ENCODE measurements at regions not wholly inside any gene's neighbourhood (a gene's known extent, or its start where the extent isn't known, plus 50 kb on each side); places are given as distances from the start of the nearest gene placed in this dataset.
"Not testable (repeated sequence)": the region's sequence is repeated elsewhere in the genome, so short reads cannot be mapped to it uniquely, and the experiment has no call there.

DNA sequence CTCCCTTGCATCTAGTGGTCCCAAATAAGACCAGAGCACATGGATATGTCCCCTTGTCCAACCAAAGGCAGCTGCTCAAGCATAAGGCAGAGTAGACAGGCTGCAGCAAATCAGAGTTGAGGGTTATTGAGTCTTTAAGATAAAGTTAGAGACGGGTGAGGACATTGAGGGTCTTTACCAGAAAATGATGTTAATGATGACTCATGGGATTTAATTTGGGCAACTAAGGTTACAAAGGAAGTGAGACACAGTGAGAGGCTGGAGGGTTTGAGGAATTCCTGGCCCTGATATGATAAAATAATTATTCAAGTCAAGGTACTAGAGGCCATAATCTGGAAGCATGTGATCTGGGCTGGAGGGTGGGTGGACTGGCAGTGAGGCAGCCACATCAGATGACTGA, 133.6 kb downstream of the ALDH8A1 start:
- no peak for DNase-seq (ENCODE audit: low spot score)
- TF ChIP-seq, protein P1, sequence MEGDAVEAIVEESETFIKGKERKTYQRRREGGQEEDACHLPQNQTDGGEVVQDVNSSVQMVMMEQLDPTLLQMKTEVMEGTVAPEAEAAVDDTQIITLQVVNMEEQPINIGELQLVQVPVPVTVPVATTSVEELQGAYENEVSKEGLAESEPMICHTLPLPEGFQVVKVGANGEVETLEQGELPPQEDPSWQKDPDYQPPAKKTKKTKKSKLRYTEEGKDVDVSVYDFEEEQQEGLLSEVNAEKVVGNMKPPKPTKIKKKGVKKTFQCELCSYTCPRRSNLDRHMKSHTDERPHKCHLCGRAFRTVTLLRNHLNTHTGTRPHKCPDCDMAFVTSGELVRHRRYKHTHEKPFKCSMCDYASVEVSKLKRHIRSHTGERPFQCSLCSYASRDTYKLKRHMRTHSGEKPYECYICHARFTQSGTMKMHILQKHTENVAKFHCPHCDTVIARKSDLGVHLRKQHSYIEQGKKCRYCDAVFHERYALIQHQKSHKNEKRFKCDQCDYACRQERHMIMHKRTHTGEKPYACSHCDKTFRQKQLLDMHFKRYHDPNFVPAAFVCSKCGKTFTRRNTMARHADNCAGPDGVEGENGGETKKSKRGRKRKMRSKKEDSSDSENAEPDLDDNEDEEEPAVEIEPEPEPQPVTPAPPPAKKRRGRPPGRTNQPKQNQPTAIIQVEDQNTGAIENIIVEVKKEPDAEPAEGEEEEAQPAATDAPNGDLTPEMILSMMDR (IDR thresholded peaks at IDR 0.05; ENCODE audit: extremely low read depth, missing control alignments) = no peak

DNA sequence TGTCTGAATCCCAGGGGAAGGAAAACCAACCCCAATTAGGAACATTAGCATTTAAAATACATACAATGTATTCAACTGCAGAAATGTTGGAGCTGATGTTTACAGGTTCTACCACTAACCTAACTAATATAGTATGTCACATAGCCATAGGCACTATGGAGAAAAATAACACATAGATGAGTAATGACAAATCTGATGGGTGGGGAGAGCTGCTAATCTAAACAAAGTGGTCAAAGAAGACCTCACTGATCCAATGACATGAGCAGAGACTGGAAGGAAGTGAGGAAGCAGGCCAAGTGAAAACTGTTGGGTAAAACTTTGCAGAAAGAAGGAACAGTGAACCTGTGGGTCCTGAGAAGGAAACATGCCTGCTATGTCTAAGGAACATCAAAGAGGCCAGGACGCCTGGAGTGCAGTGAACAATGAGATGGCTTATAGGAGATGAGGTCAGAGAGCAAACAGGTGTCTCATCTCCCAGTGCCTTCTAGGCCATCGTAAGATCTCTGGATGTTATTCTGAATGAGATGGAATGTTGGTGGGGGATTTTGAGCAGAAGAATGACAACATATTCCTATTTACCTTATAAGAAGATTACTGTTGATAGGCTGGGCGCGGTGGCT, 135.7 kb downstream of the ALDH8A1 start:
- TF ChIP-seq, protein P1 (IDR thresholded peaks at IDR 0.05; ENCODE audit: extremely low read depth, missing control alignments) = no peak
- DNase-seq (ENCODE audit: low spot score) = no peak

DNA sequence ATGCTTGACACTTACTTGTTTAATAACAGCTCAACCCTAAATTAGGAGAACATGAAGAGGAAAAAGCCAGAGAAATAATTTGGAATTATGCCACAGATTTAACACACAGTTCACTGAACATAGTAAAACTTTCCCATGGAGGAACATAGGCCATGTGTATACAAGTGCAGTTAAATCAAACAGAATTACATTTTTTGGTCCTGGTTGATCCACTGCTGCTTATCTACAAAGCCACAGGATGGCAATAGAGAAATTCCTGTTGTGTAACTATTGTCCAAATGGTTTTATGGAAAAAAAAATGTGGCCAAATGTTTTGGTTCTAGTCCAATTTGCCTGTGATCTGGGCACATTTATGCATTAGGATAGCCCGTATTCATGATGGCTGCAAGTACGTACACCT, 136.8 kb downstream of the ALDH8A1 start:
- TF ChIP-seq, protein P1 (IDR thresholded peaks at IDR 0.05; ENCODE audit: extremely low read depth, missing control alignments) = no peak
- no peak for DNase-seq (ENCODE audit: low spot score)

DNA sequence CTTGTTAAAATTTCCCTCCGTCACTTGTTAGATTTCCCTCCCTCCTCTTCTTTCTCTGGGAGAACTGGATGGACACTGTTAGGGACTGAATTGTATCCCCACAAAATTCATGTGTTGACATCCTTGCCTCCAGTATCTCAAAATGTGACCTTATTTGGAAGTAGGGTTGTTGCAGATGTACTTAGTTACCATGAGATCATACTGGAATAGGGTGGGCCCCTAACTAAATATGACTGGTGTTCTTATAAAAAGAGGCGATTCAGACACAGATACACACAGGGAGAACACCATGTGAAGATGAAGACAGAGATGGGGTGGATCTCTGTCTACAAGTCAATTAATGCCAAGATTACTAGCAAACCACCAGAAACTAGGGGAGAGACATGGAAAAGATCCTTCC, 139.5 kb downstream of the ALDH8A1 start:
- no peak for DNase-seq (ENCODE audit: low spot score)
- TF ChIP-seq, protein P1 (IDR thresholded peaks at IDR 0.05; ENCODE audit: extremely low read depth, missing control alignments) = no peak

DNA sequence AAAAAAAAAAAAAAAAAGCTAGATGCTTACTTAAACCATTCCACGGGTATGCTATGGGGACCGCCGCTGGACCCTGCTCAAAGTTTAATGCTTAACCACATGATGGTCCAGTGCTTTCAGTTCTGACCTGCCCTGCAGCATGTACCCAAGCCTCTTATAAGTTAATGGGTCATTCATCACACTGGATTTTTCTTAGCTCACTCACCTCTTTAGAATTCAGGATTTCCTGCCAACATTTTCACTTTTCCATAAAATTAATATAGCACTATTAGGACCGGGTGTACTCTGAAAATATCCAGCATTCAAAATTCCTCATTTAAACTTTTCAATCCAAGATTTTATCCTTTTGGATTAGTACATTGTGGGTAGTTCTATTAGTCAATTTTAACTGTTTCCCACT, 140.8 kb downstream of the ALDH8A1 start:
- TF ChIP-seq, protein P1 (IDR thresholded peaks at IDR 0.05; ENCODE audit: extremely low read depth, missing control alignments) = no peak
- no peak for DNase-seq (ENCODE audit: low spot score)

DNA sequence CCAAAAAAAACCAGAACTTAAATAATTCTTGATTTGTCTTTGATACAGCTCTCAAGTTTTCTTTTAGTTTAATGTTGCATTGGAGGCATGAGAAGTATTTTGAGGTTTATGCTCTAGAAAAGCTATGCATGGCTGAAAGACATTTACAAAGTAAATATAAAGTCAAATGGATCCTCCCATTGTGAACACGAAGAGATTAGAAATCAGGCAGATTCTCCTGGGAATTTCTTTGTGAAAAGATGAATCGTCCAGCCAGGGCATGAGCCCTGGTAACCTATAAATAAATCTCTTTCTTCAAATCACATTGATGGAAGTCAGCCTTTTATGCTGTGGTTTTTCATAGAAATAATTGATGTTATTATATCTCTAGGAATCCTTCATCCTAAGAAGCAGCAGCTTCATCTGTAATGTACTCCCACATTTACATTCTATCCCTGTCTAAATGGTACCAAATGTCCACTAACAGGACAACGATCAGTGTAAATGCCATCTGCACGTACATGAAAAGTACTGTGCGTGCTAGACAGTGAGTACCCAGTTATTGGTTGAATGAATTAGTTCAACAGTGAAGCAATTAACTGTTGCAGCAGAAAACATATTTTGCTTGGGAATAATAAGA, 143.6 kb downstream of the ALDH8A1 start:
- no peak for DNase-seq (ENCODE audit: low spot score)

DNA sequence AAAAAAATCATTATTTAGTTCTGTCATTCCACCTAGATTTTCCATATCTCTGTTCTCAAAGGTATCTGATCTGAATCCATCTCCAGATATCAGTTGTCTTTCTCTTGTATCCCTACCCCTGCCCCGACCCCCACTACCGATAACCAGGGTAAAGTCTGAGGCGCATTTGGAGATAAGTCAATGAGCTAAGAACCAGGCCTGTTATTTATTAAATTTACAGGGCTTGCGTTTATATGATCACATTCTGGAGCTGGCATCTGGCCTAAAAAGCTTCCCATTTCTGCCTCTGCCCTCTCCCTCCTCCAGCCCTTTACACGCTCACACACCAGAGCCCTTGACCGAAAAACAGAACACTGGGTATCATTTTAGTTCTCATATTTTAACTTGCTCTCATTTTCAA, 144.7 kb downstream of the ALDH8A1 start:
- TF ChIP-seq, protein P1 (IDR thresholded peaks at IDR 0.05; ENCODE audit: extremely low read depth, missing control alignments) = no peak
- DNase-seq (ENCODE audit: low spot score) = no peak

More for the DNA sequence above, 143.6 kb downstream of the ALDH8A1 start:
- TF ChIP-seq, protein P1 (IDR thresholded peaks at IDR 0.05; ENCODE audit: extremely low read depth, missing control alignments) = no peak

DNA sequence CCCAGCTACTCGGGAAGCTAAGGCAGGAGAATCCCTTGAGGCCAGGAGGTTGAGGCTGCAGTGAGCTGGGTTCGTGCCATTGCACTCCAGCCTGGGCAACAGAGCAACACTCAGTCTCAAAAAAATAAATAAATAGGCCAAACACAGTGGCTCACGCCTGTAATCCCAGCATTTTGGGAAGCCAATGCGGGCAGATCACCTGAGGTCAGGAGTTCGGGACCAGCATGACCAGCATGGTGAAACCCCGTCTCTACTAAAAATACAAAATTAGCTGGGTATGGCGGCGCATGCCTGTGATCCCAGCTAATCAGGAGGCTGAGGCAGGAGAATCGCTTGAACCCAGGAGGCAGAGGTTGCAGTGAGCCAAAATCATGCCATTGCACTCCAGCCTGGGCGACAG, 145.6 kb downstream of the ALDH8A1 start:
- not testable (repeated sequence) for DNase-seq (ENCODE audit: low spot score)
